Breast epithelium (tissue), 3 donors: ENCODE measurements at regions not wholly inside any gene's neighbourhood (a gene's known extent, or its start where the extent isn't known, plus 50 kb on each side); places are given as distances from the start of the nearest gene placed in this dataset.

ENCODE experiments used
- POLR2A ChIP-seq: fragments of 450-650 bp; IDR thresholded peaks from one replicate; pipeline ENCODE4 v1.6.1; 2016; ENCODE audit warnings: antibody characterized with exemption, mild to moderate bottlenecking, moderate library complexity
- TF ChIP-seq, protein P1 (sequence below), 3 donors: fragments of 450-650 bp; IDR thresholded peaks; one replicate each; pipeline ENCODE4 v1.5.1; 2016 to 2017; ENCODE audit warnings: antibody characterized with exemption in 3 of 3, mild to moderate bottlenecking in 3 of 3, moderate library complexity in 3 of 3

GRCh38 chr6:23478312-23478711, 647.7 kb upstream of the NRSN1 start:
- TF ChIP-seq, protein P1, sequence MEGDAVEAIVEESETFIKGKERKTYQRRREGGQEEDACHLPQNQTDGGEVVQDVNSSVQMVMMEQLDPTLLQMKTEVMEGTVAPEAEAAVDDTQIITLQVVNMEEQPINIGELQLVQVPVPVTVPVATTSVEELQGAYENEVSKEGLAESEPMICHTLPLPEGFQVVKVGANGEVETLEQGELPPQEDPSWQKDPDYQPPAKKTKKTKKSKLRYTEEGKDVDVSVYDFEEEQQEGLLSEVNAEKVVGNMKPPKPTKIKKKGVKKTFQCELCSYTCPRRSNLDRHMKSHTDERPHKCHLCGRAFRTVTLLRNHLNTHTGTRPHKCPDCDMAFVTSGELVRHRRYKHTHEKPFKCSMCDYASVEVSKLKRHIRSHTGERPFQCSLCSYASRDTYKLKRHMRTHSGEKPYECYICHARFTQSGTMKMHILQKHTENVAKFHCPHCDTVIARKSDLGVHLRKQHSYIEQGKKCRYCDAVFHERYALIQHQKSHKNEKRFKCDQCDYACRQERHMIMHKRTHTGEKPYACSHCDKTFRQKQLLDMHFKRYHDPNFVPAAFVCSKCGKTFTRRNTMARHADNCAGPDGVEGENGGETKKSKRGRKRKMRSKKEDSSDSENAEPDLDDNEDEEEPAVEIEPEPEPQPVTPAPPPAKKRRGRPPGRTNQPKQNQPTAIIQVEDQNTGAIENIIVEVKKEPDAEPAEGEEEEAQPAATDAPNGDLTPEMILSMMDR (IDR thresholded peaks at IDR 0.05) = no peak
- TF ChIP-seq POLR2A = no peak
